Anterior cingulate cortex (tissue), 58 donors: ENCODE measurements at regions not wholly inside any gene's neighbourhood (a gene's known extent, or its start where the extent isn't known, plus 50 kb on each side); places are given as distances from the start of the nearest gene placed in this dataset.
"Not testable (repeated sequence)": the region's sequence is repeated elsewhere in the genome, so short reads cannot be mapped to it uniquely, and the experiment has no call there.

ENCODE experiments used
- DNase-seq, 58 donors: peaks; one replicate each; lab custom pipeline; 2025; lab: John Stamatoyannopoulos, UW

GRCh38 chr11:42410251-42410955 lies 901.4 kb upstream of the API5 start:
- no peak for DNase-seq

GRCh38 chr11:42412590-42412989 lies 899.2 kb upstream of the API5 start:
- no peak for DNase-seq

GRCh38 chr11:42417691-42418090 lies 894.1 kb upstream of the API5 start:
- no peak for DNase-seq

GRCh38 chr11:42422090-42422489 lies 889.7 kb upstream of the API5 start:
- no peak for DNase-seq

- not testable (repeated sequence) for DNase-seq
These were observed 876.9 kb upstream of the API5 start for GRCh38 chr11:42434911-42435310.

- no peak for DNase-seq
These were observed 867.4 kb upstream of the API5 start for GRCh38 chr11:42444406-42444805.

GRCh38 chr11:42462558-42463310 lies 849.1 kb upstream of the API5 start:
- DNase-seq: no peak

- DNase-seq: no peak
These were observed 846.2 kb upstream of the API5 start for GRCh38 chr11:42465623-42466022.

- DNase-seq: no peak
These were observed 838.7 kb upstream of the API5 start for GRCh38 chr11:42473106-42473505.

- no peak for DNase-seq
These were observed 829.0 kb upstream of the API5 start for GRCh38 chr11:42482822-42483221.

GRCh38 chr11:42490506-42490905 lies 821.3 kb upstream of the API5 start:
- no peak for DNase-seq

- no peak for DNase-seq
These were observed 817.3 kb upstream of the API5 start for GRCh38 chr11:42494459-42494858.

- DNase-seq: no peak
These were observed 812.8 kb upstream of the API5 start for GRCh38 chr11:42498971-42499370.

GRCh38 chr11:42502151-42502550 lies 809.6 kb upstream of the API5 start:
- DNase-seq: no peak

GRCh38 chr11:42521994-42522393 lies 789.8 kb upstream of the API5 start:
- no peak for DNase-seq

- DNase-seq: peak in 52 of 58 donors; percentile 0 to 83 (median 38)
These were observed 787.1 kb upstream of the API5 start for GRCh38 chr11:42524534-42525227.

- DNase-seq: peak in 7 of 58 donors; percentile 1 to 10 (median 3)
These were observed 785.4 kb upstream of the API5 start for GRCh38 chr11:42526426-42526825.

- DNase-seq: no peak
These were observed 783.3 kb upstream of the API5 start for GRCh38 chr11:42528471-42528870.

GRCh38 chr11:42528911-42529310 lies 782.9 kb upstream of the API5 start:
- DNase-seq: no peak

GRCh38 chr11:42536611-42537360 lies 775.0 kb upstream of the API5 start:
- DNase-seq: no peak

GRCh38 chr11:42542336-42542735 lies 769.5 kb upstream of the API5 start:
- DNase-seq: no peak
